ENCODE measurements at regions not wholly inside any gene's neighbourhood (a gene's known extent, or its start where the extent isn't known, plus 50 kb on each side); places are given as distances from the start of the nearest gene placed in this dataset.

- H3K27ac Mint-ChIP-seq: no peak overlapping the region
- H3K4me3 Mint-ChIP-seq: no peak overlapping the region
- Histone ChIP-seq H3K36me3 (replicated peaks in 1 of 2; ENCODE audit: control extremely low read depth in 1 of 2, control insufficient read depth in 1 of 2, extremely low read depth in 1 of 2, insufficient read depth in 2 of 2, low read length in 1 of 2) (no peaks in the 10 kb centered on the region), H4K20me1 (ENCODE audit: control insufficient read depth, insufficient read depth, low read length, poor library complexity, severe bottlenecking) (no peaks in the 10 kb centered on the region), H3K4me3 (ENCODE audit: control extremely low read depth in 1 of 5, extremely low read depth in 1 of 5, insufficient read depth in 1 of 5, low read depth in 2 of 5, low read length in 4 of 5) (no peak overlapping the region), H3K79me2 (ENCODE audit: control insufficient read depth, insufficient read depth, low read length) (no peaks in the 10 kb centered on the region), H3K27ac (ENCODE audit: low read length in 2 of 2) (no peak overlapping the region), H3K9ac (ENCODE audit: low read length) (no peak overlapping the region), H2AFZ (ENCODE audit: insufficient read depth, low read depth, low read length, poor library complexity, severe bottlenecking) (no peak overlapping the region), H3K4me2 (replicated peaks; ENCODE audit: low read depth, low read length, poor library complexity, severe bottlenecking) (no peak overlapping the region), H3K9me3 (ENCODE audit: control extremely low read depth in 1 of 3, control insufficient read depth in 2 of 3, insufficient read depth in 1 of 3, low read length in 2 of 3) (peaks cover 0 to 5% (median 0%) of the 10 kb centered on the region in 3 donors), H3K27me3 (replicated peaks in 1 of 4; ENCODE audit: control extremely low read depth in 1 of 4, control insufficient read depth in 3 of 4, insufficient read depth in 4 of 4, low read length in 3 of 4) (no peaks in the 10 kb centered on the region), H3K4me1 (ENCODE audit: control insufficient read depth in 2 of 2, insufficient read depth in 2 of 2, low read length in 2 of 2) (no peaks in the 10 kb centered on the region)
- WGBS (ENCODE audit: insufficient coverage): 83% methylated on average over 1 of the region's 2 CpGs
- no peaks in the 10 kb centered on the region for H3K4me1 Mint-ChIP-seq
- H3K27me3 Mint-ChIP-seq: no peaks in the 10 kb centered on the region
- no peaks in the 10 kb centered on the region for H3K9me3 Mint-ChIP-seq (ENCODE audit: insufficient read depth)
- ATAC-seq (ENCODE audit: low read depth) (no peak), DNase-seq (no peak)
- TF ChIP-seq EZH2 (IDR thresholded peaks at IDR 0.05; ENCODE audit: borderline replicate concordance, insufficient read depth, low read depth, low read length, poor library complexity, severe bottlenecking): no peak
- TF ChIP-seq CTCF (IDR thresholded peaks at IDR 0.05): no peak
- CTCF ChIA-PET: no interaction called here
- intact Hi-C loops (cut with micrococcal nuclease): no loop called here
- POLR2A ChIA-PET: no interaction called here
These were observed 1751.3 kb upstream of the WWC1 start for GRCh38 chr5:166540156-166540555.

GRCh38 chr5:166551384-166551783 lies 1740.1 kb upstream of the WWC1 start:
- Histone ChIP-seq H3K4me3 (ENCODE audit: control extremely low read depth in 1 of 5, extremely low read depth in 1 of 5, insufficient read depth in 1 of 5, low read depth in 2 of 5, low read length in 4 of 5) (no peak overlapping the region), H3K9ac (ENCODE audit: low read length) (no peak overlapping the region), H2AFZ (ENCODE audit: insufficient read depth, low read depth, low read length, poor library complexity, severe bottlenecking) (no peak overlapping the region), H3K4me1 (ENCODE audit: control insufficient read depth in 2 of 2, insufficient read depth in 2 of 2, low read length in 2 of 2) (no peaks in the 10 kb centered on the region), H3K79me2 (ENCODE audit: control insufficient read depth, insufficient read depth, low read length) (no peaks in the 10 kb centered on the region), H3K4me2 (replicated peaks; ENCODE audit: low read depth, low read length, poor library complexity, severe bottlenecking) (no peak overlapping the region), H4K20me1 (ENCODE audit: control insufficient read depth, insufficient read depth, low read length, poor library complexity, severe bottlenecking) (no peaks in the 10 kb centered on the region), H3K9me3 (ENCODE audit: control extremely low read depth in 1 of 3, control insufficient read depth in 2 of 3, insufficient read depth in 1 of 3, low read length in 2 of 3) (peaks cover 0 to 3% (median 0%) of the 10 kb centered on the region in 3 donors), H3K27ac (ENCODE audit: low read length in 2 of 2) (no peak overlapping the region), H3K27me3 (replicated peaks in 1 of 4; ENCODE audit: control extremely low read depth in 1 of 4, control insufficient read depth in 3 of 4, insufficient read depth in 4 of 4, low read length in 3 of 4) (no peaks in the 10 kb centered on the region), H3K36me3 (replicated peaks in 1 of 2; ENCODE audit: control extremely low read depth in 1 of 2, control insufficient read depth in 1 of 2, extremely low read depth in 1 of 2, insufficient read depth in 2 of 2, low read length in 1 of 2) (no peaks in the 10 kb centered on the region)
- no peak overlapping the region for H3K4me3 Mint-ChIP-seq
- CTCF ChIA-PET: no interaction called here
- H3K4me1 Mint-ChIP-seq: no peaks in the 10 kb centered on the region
- POLR2A ChIA-PET: no interaction called here
- ATAC-seq (ENCODE audit: low read depth) (no peak), DNase-seq (no peak)
- H3K27ac Mint-ChIP-seq: no peak overlapping the region
- H3K27me3 Mint-ChIP-seq: no peaks in the 10 kb centered on the region
- H3K9me3 Mint-ChIP-seq (ENCODE audit: insufficient read depth): peaks cover 3% of the 10 kb centered on the region
- WGBS (ENCODE audit: insufficient coverage): 0% methylated on average over 1 of the region's 2 CpGs
- intact Hi-C loops (cut with micrococcal nuclease): no loop called here
- TF ChIP-seq EZH2 (IDR thresholded peaks at IDR 0.05; ENCODE audit: borderline replicate concordance, insufficient read depth, low read depth, low read length, poor library complexity, severe bottlenecking) (no peak), CTCF (IDR thresholded peaks at IDR 0.05) (no peak)
